ENCODE measurements at regions not wholly inside any gene's neighbourhood (a gene's known extent, or its start where the extent isn't known, plus 50 kb on each side); places are given as distances from the start of the nearest gene placed in this dataset.

DNA sequence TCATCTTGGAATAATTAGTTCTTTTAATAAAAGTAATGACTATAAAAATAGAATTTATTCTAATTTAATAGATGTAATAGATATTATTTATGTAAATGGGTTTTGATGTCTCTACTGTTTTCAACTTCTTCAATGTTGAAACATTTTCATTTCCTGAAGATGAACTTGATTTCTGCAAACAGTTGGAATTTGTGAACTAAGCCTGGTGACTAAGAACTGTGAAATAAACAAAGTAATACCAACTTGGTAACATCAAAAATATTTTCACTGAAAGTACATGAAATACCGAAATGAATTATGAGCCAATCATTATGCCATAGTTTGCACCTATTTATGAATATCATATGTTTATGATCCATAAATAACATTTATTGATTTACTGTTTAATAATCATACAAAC lies 143.8 kb upstream of the FGF10 start:
- ATAC-seq (ENCODE audit: low read depth), result no peak
- in situ Hi-C loops (cut with MboI; ENCODE audit: low sequenced_read_pairs), result no loop called here
- dilution Hi-C loops (cut with HindIII; ENCODE audit: low sequenced_read_pairs, unreplicated experiment), result no loop called here

More for the DNA sequence above, 143.8 kb upstream of the FGF10 start:
- H3K14ac ChIP-seq (replicated peaks; ENCODE audit: low read depth, low read length), result no peak overlapping the region
- no peak overlapping the region for H3K9ac ChIP-seq (ENCODE audit: low read depth, low read length)
- H3K9me1 ChIP-seq (ENCODE audit: insufficient read depth, low read length), result no peaks in the 10 kb centered on the region
- no peaks in the 10 kb centered on the region for H3K27me3 ChIP-seq (ENCODE audit: control insufficient read depth, insufficient read depth, low read length)
- no peak overlapping the region for H4K8ac ChIP-seq (ENCODE audit: low read depth in 2 of 2, low read length in 2 of 2)
- H3K9me3 ChIP-seq (ENCODE audit: control insufficient read depth, insufficient read depth, low read length), result no peaks in the 10 kb centered on the region
- no peak overlapping the region for H2BK5ac ChIP-seq (ENCODE audit: low read depth, low read length, poor library complexity, severe bottlenecking)
- no peak overlapping the region for H2AK5ac ChIP-seq (ENCODE audit: low read depth, low read length)
- H3K4me3 ChIP-seq (ENCODE audit: insufficient read depth, low read depth, low read length), result no peak overlapping the region
- no peak overlapping the region for H2AFZ ChIP-seq (replicated peaks; ENCODE audit: low read length, poor library complexity)
- H4K91ac ChIP-seq (ENCODE audit: insufficient read depth, low read depth, low read length), result no peak overlapping the region
- no peak overlapping the region for H2BK120ac ChIP-seq (ENCODE audit: low read depth, low read length)
- intact Hi-C loops (cut with micrococcal nuclease), result no loop called here
- H4K5ac ChIP-seq (ENCODE audit: low read depth, low read length), result no peak overlapping the region
- no peak overlapping the region for H2BK20ac ChIP-seq (ENCODE audit: low read depth, low read length)
- no peak for DNase-seq
- no peaks in the 10 kb centered on the region for H3K79me1 ChIP-seq (ENCODE audit: low read depth in 1 of 2, low read length in 2 of 2)
- H3K56ac ChIP-seq (ENCODE audit: extremely low read depth, insufficient read depth, low read length), result no peak overlapping the region
- no peak overlapping the region for H3K4me2 ChIP-seq (ENCODE audit: low read depth, low read length)
- TF ChIP-seq BHLHE40 (IDR thresholded peaks at IDR 0.05; ENCODE audit: low read depth, low read length), result no peak
- no peak for TF ChIP-seq POLR2A (IDR thresholded peaks at IDR 0.05; ENCODE audit: low read depth, low read length)
- no peak for TF ChIP-seq SMC3 (IDR thresholded peaks at IDR 0.05; ENCODE audit: low read depth, low read length)
- TF ChIP-seq FOS (IDR thresholded peaks at IDR 0.05; ENCODE audit: low read depth, low read length), result no peak
- TF ChIP-seq CHD1 (IDR thresholded peaks at IDR 0.05; ENCODE audit: low read depth, low read length), result no peak
- TF ChIP-seq MAZ (IDR thresholded peaks at IDR 0.05; ENCODE audit: borderline replicate concordance, low read depth, low read length), result no peak
- no peak for TF ChIP-seq RCOR1 (IDR thresholded peaks at IDR 0.05; ENCODE audit: insufficient replicate concordance, low read length)
- TF ChIP-seq, protein P1, sequence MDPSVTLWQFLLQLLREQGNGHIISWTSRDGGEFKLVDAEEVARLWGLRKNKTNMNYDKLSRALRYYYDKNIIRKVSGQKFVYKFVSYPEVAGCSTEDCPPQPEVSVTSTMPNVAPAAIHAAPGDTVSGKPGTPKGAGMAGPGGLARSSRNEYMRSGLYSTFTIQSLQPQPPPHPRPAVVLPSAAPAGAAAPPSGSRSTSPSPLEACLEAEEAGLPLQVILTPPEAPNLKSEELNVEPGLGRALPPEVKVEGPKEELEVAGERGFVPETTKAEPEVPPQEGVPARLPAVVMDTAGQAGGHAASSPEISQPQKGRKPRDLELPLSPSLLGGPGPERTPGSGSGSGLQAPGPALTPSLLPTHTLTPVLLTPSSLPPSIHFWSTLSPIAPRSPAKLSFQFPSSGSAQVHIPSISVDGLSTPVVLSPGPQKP (IDR thresholded peaks at IDR 0.05; ENCODE audit: borderline replicate concordance, low read depth, low read length), result no peak
- TF ChIP-seq USF2 (IDR thresholded peaks at IDR 0.05; ENCODE audit: low read depth, low read length), result no peak
- no peak for TF ChIP-seq MAFK (IDR thresholded peaks at IDR 0.05; ENCODE audit: low read depth, low read length)
- no peak for TF ChIP-seq RFX5 (IDR thresholded peaks at IDR 0.05; ENCODE audit: low read depth, low read length)
- no peak for TF ChIP-seq NFE2L2 (IDR thresholded peaks at IDR 0.05; ENCODE audit: low read depth, low read length)
- TF ChIP-seq MXI1 (IDR thresholded peaks at IDR 0.05; ENCODE audit: borderline replicate concordance, low read depth, low read length), result no peak
- no peak for TF ChIP-seq CEBPB (IDR thresholded peaks at IDR 0.05; ENCODE audit: low read depth, low read length)
- no peak overlapping the region for H3K18ac ChIP-seq (ENCODE audit: low read depth, low read length)
- H3K23ac ChIP-seq (ENCODE audit: low read depth, low read length), result no peak overlapping the region
- no peaks in the 10 kb centered on the region for H4K20me1 ChIP-seq (ENCODE audit: insufficient read depth, low read length)
- H2BK15ac ChIP-seq (ENCODE audit: low read depth, low read length), result no peak overlapping the region
- no peaks in the 10 kb centered on the region for H3K4me1 ChIP-seq (ENCODE audit: control insufficient read depth, insufficient read depth, low read length)
- H2AK9ac ChIP-seq (replicated peaks; ENCODE audit: low read depth, low read length, poor library complexity), result no peak overlapping the region
- no peak overlapping the region for H3K4ac ChIP-seq (ENCODE audit: low read depth, low read length)
- H3K36me3 ChIP-seq (ENCODE audit: control insufficient read depth, insufficient read depth, low read length), result no peaks in the 10 kb centered on the region
- no TSS peak for BruUV-seq (replicated peaks)
- CTCF ChIA-PET, result interaction anchor here (0.7 kb wide), 1 partner anchor 1083 kb away, joined by 3 read pairs; no protein-coding TSS in a partner anchor
- POLR2A ChIA-PET (ENCODE audit: unreplicated experiment), result interaction anchor here (0.5 kb wide), 1 partner anchor 137 kb away, joined by 4 read pairs; no protein-coding TSS in a partner anchor
- no CpG with 5 or more reads among the region's 1 CpG for WGBS, 2 experiments (ENCODE audit: extremely low coverage in 2 of 2, insufficient read length in 1 of 2)
- H3K27ac ChIP-seq (ENCODE audit: insufficient read depth, low read length), result no peak overlapping the region

Data from IMR-90 (cell line).